Breast epithelium (tissue), 4 donors: ENCODE measurements at regions not wholly inside any gene's neighbourhood (a gene's known extent, or its start where the extent isn't known, plus 50 kb on each side); places are given as distances from the start of the nearest gene placed in this dataset.
"Not testable (repeated sequence)": the region's sequence is repeated elsewhere in the genome, so short reads cannot be mapped to it uniquely, and the experiment has no call there.

ENCODE experiments used
- DNase-seq, 2 donors: peaks; one replicate each; pipeline ENCODE4 v3.0.0-alpha.2; 2019; ENCODE audit warnings: low spot score in 2 of 2
- H3K27ac ChIP-seq, 2 donors: fragments of 200-600 bp; sonication (generic) in 1 of 2; one replicate each; pipeline ENCODE4 v1.5.1; 2016 to 2019; ENCODE audit warnings: mild to moderate bottlenecking in 1 of 2
- H3K27me3 ChIP-seq, 2 donors: fragments of 200-600 bp; sonication (generic) in 1 of 2; one replicate each; pipeline versions ENCODE4 v1.5.1 to v1.6.0; 2017 to 2019; ENCODE audit warnings: control low read depth in 1 of 2, mild to moderate bottlenecking in 1 of 2
- H3K36me3 ChIP-seq: fragments of 200-600 bp; one replicate; pipeline ENCODE4 v1.5.1; 2019
- H3K4me1 ChIP-seq, 2 donors: fragments of 200-600 bp; sonication (generic); one replicate each; pipeline ENCODE4 v1.5.1; 2016 to 2019; ENCODE audit warnings: control low read depth in 1 of 2
- H3K4me3 ChIP-seq, 3 donors: fragments of 200-600 bp; sonication (generic); 1 replicate in 2 of 3; 2 replicates in 1 of 3; pipeline ENCODE4 v1.5.1; 2016 to 2019; ENCODE audit warnings: mild to moderate bottlenecking in 3 of 3, moderate library complexity in 2 of 3
- H3K9me3 ChIP-seq, 2 donors: fragments of 200-600 bp; sonication (generic) in 1 of 2; one replicate each; pipeline ENCODE4 v1.5.1; 2016 to 2019; ENCODE audit warnings: control low read depth in 1 of 2
- CTCF ChIP-seq, 3 donors: fragments of 450-650 bp; IDR thresholded peaks; one replicate each; pipeline ENCODE4 v1.5.1; 2016 to 2017; ENCODE audit warnings: antibody characterized with exemption in 3 of 3, mild to moderate bottlenecking in 3 of 3, moderate library complexity in 3 of 3
- POLR2A ChIP-seq: fragments of 450-650 bp; IDR thresholded peaks from one replicate; pipeline ENCODE4 v1.6.1; 2016; ENCODE audit warnings: antibody characterized with exemption, mild to moderate bottlenecking, moderate library complexity
- POLR2AphosphoS5 ChIP-seq, 3 donors: sonication (generic); formaldehyde crosslinking; IDR thresholded peaks; one replicate each; pipeline ENCODE4 v1.6.1; 2017; ENCODE audit warnings: antibody characterized with exemption in 3 of 3
- intact Hi-C: fragments of 100-400 bp; cut with DNase I; formaldehyde crosslinking; loops from one replicate; pipeline ENCODE4 v1.15.1; 2023; ENCODE audit warnings: low total_unique reads

GRCh38 chr6:11890849-11891248 is 112.2 kb upstream of the ADTRP start:
- peaks cover 0 to 13% of the 10 kb centered on the region in 2 donors for H3K9me3 ChIP-seq
- H3K27ac ChIP-seq: no peak overlapping the region
- H3K4me1 ChIP-seq: no peaks in the 10 kb centered on the region
- intact Hi-C loops: no loop called here
- TF ChIP-seq CTCF (IDR thresholded peaks at IDR 0.05) (no peak), POLR2A (no peak), POLR2AphosphoS5 (IDR thresholded peaks at IDR 0.05) (no peak)
- H3K27me3 ChIP-seq: no peaks in the 10 kb centered on the region
- H3K36me3 ChIP-seq: no peaks in the 10 kb centered on the region
- no peak for DNase-seq
- no peak overlapping the region for H3K4me3 ChIP-seq

GRCh38 chr6:11890209-11890608 is 111.6 kb upstream of the ADTRP start:
- no peaks in the 10 kb centered on the region for H3K36me3 ChIP-seq
- H3K9me3 ChIP-seq: peaks cover 0 to 13% of the 10 kb centered on the region in 2 donors
- H3K27me3 ChIP-seq: no peaks in the 10 kb centered on the region
- no peak overlapping the region for H3K4me3 ChIP-seq
- DNase-seq: no peak
- H3K27ac ChIP-seq: no peak overlapping the region
- no peaks in the 10 kb centered on the region for H3K4me1 ChIP-seq
- TF ChIP-seq POLR2A (no peak), CTCF (IDR thresholded peaks at IDR 0.05) (no peak), POLR2AphosphoS5 (IDR thresholded peaks at IDR 0.05) (no peak)
- intact Hi-C loops: no loop called here

GRCh38 chr6:11889572-11889971 is 111.0 kb upstream of the ADTRP start:
- no peak for DNase-seq

GRCh38 chr6:11888727-11889126 is 110.1 kb upstream of the ADTRP start:
- no peak for TF ChIP-seq POLR2A
- no peak for TF ChIP-seq CTCF (IDR thresholded peaks at IDR 0.05)
- TF ChIP-seq POLR2AphosphoS5 (IDR thresholded peaks at IDR 0.05): no peak
- no peak overlapping the region for H3K27ac ChIP-seq
- no peak overlapping the region for H3K4me3 ChIP-seq
- no peaks in the 10 kb centered on the region for H3K4me1 ChIP-seq
- intact Hi-C loops: no loop called here
- peaks cover 0 to 13% of the 10 kb centered on the region in 2 donors for H3K9me3 ChIP-seq
- no peaks in the 10 kb centered on the region for H3K36me3 ChIP-seq
- no peaks in the 10 kb centered on the region for H3K27me3 ChIP-seq
- no peak for DNase-seq

More at GRCh38 chr6:11889572-11889971, 111.0 kb upstream of the ADTRP start:
- Histone ChIP-seq H3K9me3 (peaks cover 0 to 13% of the 10 kb centered on the region in 2 donors), H3K27ac (no peak overlapping the region), H3K4me1 (no peaks in the 10 kb centered on the region), H3K4me3 (no peak overlapping the region), H3K36me3 (no peaks in the 10 kb centered on the region), H3K27me3 (no peaks in the 10 kb centered on the region)
- TF ChIP-seq CTCF (IDR thresholded peaks at IDR 0.05) (no peak), POLR2AphosphoS5 (IDR thresholded peaks at IDR 0.05) (no peak), POLR2A (no peak)
- intact Hi-C loops: no loop called here

- no peaks in the 10 kb centered on the region for H3K36me3 ChIP-seq
- no peaks in the 10 kb centered on the region for H3K4me1 ChIP-seq
- intact Hi-C loops: no loop called here
- no peak overlapping the region for H3K4me3 ChIP-seq
- DNase-seq: no peak
- H3K27ac ChIP-seq: no peak overlapping the region
- TF ChIP-seq POLR2AphosphoS5 (IDR thresholded peaks at IDR 0.05) (no peak), CTCF (IDR thresholded peaks at IDR 0.05) (no peak), POLR2A (no peak)
- no peaks in the 10 kb centered on the region for H3K27me3 ChIP-seq
- no peaks in the 10 kb centered on the region for H3K9me3 ChIP-seq
These were observed 106.6 kb upstream of the ADTRP start for GRCh38 chr6:11885159-11885558.

GRCh38 chr6:11883471-11883870 is 104.9 kb upstream of the ADTRP start:
- H3K9me3 ChIP-seq, intact Hi-C loops, H3K4me3 ChIP-seq: not testable (repeated sequence)

GRCh38 chr6:11880156-11880555 is 101.6 kb upstream of the ADTRP start:
- H3K9me3 ChIP-seq, H3K4me3 ChIP-seq, H3K27me3 ChIP-seq, H3K27ac ChIP-seq, intact Hi-C loops, DNase-seq, H3K36me3 ChIP-seq, H3K4me1 ChIP-seq: not testable (repeated sequence)

More at GRCh38 chr6:11883471-11883870, 104.9 kb upstream of the ADTRP start:
- DNase-seq, H3K27ac ChIP-seq, H3K36me3 ChIP-seq, H3K27me3 ChIP-seq, H3K4me1 ChIP-seq: not testable (repeated sequence)
